GM18907 (cell line): ENCODE measurements at regions not wholly inside any gene's neighbourhood (a gene's known extent, or its start where the extent isn't known, plus 50 kb on each side); places are given as distances from the start of the nearest gene placed in this dataset.
"Not testable (repeated sequence)": the region's sequence is repeated elsewhere in the genome, so short reads cannot be mapped to it uniquely, and the experiment has no call there.

Source experiments
- ATAC-seq: cut with Tn5 transposase; IDR thresholded peaks from one replicate; pipeline ENCODE4 v1.9.1; 2021; ENCODE audit warnings: mild to moderate bottlenecking, moderate library complexity; ENCODE audit not compliant: unreplicated experiment

- no peak for ATAC-seq
Measured at GRCh38 chr6:134678436-134678889, 271.4 kb downstream of the ALDH8A1 start.

- no peak for ATAC-seq
Measured at GRCh38 chr6:134676307-134677281, 273.3 kb downstream of the ALDH8A1 start.

DNA sequence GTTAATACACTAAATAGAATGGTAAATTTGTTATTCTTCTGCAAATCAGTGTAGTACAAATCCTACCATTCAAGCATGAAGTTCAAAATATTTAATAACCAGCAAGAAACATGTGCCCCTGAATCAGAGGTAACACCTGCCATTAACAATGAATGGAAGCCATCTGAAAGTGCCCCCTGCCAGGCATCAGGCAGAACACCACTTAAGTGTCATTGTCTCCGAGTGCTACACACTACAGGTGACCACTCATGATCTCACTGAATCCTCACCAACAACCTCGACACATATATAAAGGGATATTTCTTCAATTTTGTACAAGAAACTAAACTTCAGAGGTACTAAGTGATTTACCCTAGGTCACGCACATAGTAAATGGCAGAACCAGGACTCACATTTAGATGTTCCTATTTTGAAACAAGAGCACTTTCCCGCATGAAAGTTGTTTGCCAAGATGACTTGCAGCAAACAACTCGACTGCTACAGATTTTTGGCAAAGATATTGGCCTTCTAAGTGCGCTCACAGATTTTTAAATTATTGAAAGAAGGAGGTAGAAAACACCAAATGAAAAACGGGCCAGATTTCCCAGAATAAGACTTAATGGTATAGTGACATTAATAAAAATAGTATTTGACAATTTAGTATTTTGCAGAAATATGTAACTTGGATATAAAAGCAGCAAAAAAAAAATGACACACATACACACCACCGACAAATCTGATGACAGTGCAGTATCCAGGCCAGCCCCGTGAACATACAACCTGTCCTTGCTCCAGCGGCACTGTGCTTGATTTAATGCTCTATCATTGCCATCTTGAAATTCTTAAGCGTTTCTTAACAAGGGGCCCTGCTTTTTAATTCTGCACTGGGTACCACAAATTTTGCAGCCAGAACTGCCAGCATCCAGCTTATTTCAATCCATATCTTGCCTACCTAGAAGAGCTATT lies 274.5 kb downstream of the ALDH8A1 start:
- ATAC-seq = no peak

GRCh38 chr6:134674562-134674961 lies 275.3 kb downstream of the ALDH8A1 start:
- ATAC-seq = no peak

DNA sequence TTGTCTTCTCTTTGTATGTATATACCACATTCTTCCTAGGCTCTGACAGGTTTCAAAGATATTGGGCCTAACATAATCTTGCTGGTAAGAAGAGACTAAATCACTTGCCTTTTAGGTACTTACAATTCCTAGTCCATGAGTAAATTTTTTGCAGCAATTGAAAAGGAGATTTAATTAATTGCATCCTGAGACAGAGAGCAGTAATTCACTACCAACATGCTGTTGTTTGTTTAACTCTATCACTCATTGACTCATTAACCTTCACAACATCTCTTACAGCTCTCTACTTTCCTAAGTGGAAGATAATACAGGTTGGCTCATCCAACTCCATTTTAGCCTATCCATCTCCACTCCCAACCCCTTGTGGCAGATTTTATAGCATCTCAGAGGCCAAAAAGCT lies 280.4 kb downstream of the ALDH8A1 start:
- ATAC-seq = no peak

- ATAC-seq = no peak
Measured at GRCh38 chr6:134667111-134667510, 282.8 kb downstream of the ALDH8A1 start.

DNA sequence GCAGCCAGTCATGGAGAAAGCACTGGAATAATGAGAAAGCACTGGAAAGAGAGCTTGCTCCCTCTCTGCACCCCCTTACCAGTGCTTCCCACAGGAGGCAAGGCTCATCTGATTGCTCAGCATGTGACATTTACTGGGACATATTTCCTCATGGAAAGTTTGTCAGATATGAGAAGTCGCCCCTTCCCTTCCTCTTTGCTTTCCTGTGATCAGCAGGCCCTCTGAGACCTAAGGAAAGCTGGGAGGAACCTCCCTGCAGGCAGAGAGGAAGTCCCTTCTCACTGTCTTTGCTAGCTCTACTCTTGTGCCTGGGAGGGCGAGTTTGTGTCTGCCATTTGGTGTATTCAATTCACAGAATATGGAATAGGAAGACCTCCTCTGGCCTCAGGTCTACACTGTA lies 283.8 kb downstream of the ALDH8A1 start:
- no peak for ATAC-seq

GRCh38 chr6:134665029-134665723 lies 284.7 kb downstream of the ALDH8A1 start:
- no peak for ATAC-seq

DNA sequence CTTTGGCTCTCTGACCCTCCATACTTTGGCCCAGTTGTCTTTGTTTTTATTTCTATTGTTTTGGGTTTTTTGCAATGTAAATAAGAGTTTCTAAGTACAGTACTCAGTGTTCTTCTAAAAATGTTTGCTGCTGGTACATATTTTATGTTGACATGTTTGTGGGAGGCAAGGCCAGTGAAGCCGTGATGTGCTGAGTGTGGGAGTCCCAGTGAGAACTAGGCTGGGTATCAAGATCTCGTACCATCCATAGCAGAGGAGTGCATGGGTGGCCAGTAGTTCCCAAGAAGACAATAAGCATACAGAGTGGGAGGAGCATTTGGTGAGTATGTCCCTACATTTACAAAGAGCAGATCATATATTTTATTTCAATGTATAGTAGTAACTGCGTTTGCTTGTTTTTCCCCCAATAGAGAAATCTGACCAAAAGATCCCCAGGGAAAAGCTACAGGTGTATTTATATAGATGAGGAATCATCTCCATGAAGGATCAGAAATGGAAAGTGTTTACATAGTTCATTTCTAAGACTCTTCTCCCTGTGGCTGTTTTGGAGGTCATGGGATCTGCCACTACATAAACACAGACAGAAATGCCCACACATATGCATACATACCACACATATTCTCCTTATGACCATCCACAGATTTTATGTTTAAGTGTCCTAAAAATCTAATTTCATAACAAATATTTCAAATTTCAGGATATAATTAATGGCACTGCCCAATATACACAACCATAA lies 285.9 kb downstream of the ALDH8A1 start:
- no peak for ATAC-seq

DNA sequence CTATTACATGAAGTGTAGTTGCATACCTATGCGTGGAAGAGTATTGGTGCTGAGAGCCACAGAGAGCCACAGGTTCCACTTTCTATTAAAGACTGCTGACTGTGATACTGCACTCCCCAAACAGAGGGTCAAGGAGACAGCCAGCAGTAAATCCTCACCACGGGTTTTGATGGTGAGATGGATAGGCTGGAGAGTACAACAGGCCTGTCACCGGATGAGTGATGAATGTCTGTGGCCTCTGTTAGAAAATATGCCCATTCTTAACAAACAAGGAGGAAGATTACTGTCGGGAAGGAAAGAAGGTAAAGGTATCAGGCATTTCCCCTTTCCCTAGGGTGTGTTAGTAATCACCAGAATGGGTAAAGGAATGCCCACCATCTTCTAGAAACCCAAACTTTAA lies 286.5 kb downstream of the ALDH8A1 start:
- no peak for ATAC-seq

DNA sequence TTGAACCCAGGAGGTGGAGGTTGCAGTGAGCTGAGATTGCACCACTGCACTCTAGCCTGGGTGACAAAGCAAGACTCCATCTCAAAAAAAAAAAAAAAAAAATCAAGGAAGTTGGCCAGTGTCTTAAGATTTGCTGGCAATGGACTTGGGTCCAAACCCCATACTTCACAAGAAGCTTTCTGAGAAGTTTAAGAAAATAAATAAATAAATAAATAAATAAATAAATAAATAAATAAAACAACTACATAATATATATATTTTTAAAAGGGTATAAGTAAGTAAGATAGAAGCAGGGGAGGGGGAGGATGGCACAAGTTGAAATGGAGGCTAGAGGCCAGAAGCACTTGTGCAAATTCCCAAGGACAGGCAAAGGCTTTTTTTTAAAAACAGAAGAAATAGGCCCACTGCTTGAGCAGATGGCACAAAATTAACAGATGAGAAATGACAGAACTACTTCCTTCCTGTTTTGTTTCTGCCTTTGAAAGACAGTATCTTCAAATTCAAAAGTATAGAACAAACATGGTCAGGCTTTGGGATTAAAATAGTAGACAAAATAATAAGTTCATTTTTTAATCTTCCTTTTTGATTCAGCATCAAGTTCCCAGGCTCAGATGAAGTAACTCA lies 287.7 kb downstream of the ALDH8A1 start:
- ATAC-seq = no peak

DNA sequence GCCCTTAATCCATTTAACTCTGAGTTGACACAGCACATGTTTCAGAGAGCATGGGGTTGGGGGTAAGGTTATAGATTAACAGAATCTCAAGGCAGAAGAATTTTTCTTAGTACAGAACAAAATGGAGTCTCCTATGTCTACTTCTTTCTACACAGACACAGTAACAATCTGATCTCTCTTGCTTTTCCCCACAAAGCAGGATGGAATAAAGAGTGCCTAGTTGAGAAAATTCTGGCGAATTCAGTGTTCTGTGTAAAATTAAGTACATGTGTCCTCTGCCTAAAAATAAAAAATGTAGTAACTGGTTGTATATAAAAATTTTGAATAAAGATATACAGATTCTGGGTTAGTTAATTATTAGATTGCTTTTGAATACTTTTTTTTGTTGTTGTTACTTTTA lies 290.0 kb downstream of the ALDH8A1 start:
- not testable (repeated sequence) for ATAC-seq

DNA sequence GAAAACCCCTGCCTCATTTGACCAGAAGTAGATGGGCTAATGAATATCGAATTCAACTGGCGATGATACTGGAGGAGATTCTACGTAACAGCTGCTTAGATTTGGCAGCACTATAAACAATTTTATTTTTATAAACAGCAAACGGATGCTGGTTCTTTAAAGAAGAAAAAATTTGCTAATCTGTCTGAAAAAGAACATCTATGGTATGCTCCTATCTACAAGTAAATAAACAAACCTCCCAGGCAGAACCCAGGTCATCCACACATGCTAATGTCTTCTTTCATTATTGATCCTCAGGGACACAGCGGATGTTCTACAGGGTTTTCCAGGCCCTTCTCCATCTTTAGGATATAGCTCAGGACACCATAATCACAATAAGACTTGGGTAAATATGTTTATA lies 291.3 kb downstream of the ALDH8A1 start:
- no peak for ATAC-seq

DNA sequence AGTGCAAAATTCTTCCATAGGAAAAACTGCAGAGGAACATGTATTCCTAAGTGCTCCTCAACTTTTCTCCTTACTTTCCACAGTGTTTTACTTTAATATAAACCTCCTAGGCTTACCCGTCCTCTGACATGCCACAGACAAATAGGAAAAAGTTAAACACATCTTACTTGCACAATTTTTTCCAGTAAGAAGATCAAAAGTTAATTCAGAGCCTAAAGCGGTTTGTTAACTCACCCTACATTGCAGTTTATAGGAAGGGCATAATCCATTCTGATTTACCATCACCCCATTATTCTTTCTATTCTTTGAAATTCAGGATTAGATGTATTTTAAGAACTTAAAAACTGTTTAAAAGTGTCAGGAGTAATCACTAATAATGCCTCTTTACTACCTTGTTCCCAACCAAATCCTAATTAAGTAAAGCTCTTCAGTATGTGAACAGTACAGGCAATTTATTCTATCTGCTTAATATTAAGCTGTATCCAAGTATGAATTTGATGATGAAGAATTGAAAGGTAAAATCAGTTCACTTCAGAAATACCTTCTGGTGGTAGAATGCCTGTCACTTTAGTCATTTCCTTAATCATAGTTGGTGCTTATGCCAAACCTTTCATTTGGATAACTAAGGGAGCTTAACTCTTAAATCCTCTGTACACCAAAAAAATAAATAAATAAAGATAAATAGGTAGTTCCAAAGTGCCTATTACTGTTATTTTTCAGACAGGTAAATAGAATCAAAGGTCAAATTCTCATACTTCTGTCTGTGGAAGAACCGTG lies 292.0 kb downstream of the ALDH8A1 start:
- no peak for ATAC-seq

- no peak for ATAC-seq
Measured at GRCh38 chr6:134657343-134657742, 292.6 kb downstream of the ALDH8A1 start.

GRCh38 chr6:134654751-134655150 lies 295.1 kb downstream of the ALDH8A1 start:
- ATAC-seq = no peak

GRCh38 chr6:134651519-134651918 lies 298.4 kb downstream of the ALDH8A1 start:
- no peak for ATAC-seq

DNA sequence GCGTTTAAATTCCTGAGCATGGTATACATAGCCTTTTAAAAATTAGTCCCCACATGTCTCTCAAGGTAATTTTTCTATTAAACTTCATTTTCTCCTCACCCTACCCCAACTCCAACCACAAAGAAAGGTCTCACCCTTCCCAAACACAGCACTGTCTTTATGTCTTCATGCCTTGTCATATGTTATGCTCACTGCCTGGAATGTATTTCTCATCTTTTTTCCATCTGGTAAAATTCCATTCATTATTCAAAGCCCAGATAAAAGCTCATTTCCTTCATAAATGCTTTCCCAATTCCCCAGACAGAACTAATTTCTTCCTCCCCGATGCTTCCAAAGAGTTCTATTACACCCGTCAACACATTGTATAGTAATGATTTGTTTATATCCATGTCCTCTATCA lies 302.0 kb downstream of the ALDH8A1 start:
- no peak for ATAC-seq

DNA sequence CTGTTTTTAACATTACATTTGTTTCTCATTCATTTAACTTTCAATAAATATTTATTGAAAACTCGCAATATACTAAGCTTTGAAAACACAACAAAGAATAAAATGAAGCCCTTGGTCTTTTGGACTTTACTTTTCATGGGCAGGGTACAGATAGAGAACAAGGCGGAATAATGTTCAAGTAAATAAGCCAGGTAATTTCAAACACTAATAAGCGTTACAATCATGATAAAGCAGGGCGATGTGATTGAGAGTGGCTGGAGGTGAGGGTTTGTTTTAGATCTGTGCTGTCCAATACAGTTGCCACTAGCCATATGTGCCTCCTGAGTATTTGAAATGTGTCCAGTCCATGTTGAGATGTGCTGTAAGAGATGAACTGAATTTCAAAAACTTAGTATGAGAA lies 307.1 kb downstream of the ALDH8A1 start:
- no peak for ATAC-seq
